Activated CD4-positive, CD25-positive, alpha-beta regulatory T cell treated with anti-CD3 and anti-CD28 coated beads, Interleukin-2, amount 50 U/mL, for 24 hours (primary cell): ENCODE measurements at regions not wholly inside any gene's neighbourhood (a gene's known extent, or its start where the extent isn't known, plus 50 kb on each side); places are given as distances from the start of the nearest gene placed in this dataset.
"Not testable (repeated sequence)": the region's sequence is repeated elsewhere in the genome, so short reads cannot be mapped to it uniquely, and the experiment has no call there.

ENCODE experiments used
- ATAC-seq, 2 donors: fragments of 150-1000 bp; cut with Tn5 transposase; one replicate each; pipeline ENCODE4 v1.10.0; 2021; ENCODE audit warnings: mild to moderate bottlenecking in 1 of 2, moderate library complexity in 1 of 2

DNA sequence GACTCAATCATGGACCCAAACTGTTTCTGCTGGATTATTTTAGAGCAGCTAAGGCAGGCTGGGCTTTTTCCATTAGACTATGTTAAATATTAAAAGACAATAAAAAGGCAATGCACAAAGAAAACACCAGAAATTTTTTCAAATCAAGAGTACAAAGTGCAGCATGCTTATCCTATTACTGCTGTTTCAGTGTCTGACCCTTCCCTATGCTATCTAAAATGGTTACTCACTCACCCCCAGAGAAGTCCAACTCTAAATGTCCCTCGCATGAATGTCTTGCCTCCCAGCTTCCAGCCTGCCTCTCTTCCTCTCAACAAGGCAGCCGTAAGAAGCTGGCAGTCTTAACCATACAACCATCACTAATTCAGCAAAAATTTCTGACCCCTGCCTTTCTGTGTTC, 108.7 kb upstream of the SYT6 start:
- no peak for ATAC-seq

DNA sequence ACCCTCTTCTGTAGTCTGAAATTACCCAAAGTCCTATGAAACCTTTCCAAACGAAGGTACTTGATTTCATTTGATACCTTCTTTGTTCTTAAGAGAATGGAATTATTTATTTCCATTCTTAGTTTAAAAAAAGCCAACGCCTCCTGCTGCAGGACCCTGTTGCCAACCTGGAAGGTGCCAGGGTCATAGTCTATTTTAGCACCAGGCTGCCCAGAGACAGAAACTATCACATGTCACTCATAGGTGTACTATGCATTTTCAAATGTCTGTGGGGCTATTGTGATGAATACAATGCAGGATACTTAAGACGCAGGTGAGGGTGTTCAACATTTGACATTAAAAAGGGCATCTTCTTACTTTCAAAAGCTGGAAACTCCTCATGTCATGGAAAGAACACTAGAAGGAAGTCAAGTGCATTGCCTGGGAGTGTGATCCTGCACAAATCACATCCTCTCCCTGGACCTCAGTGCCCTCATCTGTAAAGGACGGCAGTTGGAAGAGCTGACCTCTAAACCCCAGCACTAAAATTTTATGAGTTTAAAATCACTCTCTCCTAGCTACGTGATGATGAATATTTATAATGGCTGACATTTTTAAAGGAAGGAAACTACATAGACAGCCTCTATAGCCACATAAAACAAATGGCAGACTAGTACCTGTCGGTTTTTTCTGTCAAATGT, 107.3 kb upstream of the SYT6 start:
- ATAC-seq = no peak

DNA sequence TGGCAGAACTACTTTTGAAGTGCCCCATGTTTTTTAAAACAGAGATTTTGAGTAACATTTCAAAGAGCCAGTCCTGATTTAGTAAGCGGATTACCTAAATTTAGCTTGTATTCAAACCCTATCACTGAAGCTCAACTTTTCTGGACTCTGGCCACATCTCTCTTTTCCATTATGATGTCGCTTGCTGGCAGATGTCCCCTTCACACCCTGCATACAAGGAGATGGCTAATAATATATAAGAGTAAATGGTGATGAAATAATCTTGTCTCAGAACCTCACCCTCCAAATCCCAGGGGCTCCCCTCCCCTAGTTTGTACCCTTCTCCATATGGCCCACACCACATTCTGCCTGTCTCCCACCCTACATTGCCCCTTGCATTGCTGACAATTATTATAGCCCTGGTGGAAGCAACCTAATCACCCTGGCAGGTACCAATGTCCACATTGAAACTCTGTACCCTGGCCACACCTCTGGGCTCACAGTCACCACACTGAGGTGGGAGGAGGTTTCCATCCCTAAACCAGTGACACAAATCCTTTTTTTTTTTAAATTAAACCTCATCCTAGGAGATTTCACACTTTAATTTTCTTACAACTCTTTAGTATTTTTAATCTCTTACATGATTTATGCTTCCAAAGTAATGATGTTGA, 106.0 kb upstream of the SYT6 start:
- ATAC-seq = no peak

DNA sequence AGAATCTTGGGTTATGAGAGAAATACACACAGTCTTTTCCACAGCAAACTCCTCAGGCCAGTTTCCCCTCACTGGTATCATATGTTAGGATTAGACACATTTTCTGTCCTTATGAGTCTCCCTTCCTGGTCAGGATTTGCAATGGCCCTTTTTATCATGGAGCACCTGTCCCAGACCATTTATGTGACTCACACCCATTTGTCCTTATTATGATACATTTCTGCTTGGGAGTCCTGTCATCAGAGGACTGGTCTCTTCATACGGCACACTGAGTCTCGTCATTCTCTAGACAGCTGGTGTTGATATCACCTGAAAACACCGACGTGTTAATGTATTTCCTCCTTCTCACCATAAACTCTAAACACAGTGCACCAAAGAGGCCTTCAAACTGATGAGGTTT, 105.0 kb upstream of the SYT6 start:
- ATAC-seq = no peak

- no peak for ATAC-seq
Observed at GRCh38 chr1:114258074-114258473, 104.4 kb upstream of the SYT6 start.

- no peak for ATAC-seq
Observed at GRCh38 chr1:114257554-114257953, 103.9 kb upstream of the SYT6 start.

DNA sequence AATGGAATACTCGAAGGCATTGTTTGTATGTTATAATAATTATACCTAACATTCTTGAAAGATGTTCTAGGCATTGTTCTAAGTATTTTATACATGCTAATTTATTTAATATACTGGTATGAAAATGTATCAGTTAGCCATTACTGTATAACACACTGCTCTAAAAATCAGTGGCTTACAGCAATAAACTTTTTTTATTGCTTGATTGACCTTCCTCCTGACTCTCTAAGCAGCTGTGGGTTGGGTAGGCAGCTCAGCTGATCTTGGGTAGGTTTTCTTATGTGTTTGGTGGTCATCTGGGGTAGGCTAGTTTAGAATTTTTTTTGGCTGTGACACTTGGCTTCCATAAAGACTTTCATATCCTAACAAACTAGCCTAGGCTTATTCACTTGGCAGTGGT, 100.2 kb upstream of the SYT6 start:
- no peak for ATAC-seq

- no peak for ATAC-seq
Observed at GRCh38 chr1:114251573-114251939, 97.9 kb upstream of the SYT6 start.

DNA sequence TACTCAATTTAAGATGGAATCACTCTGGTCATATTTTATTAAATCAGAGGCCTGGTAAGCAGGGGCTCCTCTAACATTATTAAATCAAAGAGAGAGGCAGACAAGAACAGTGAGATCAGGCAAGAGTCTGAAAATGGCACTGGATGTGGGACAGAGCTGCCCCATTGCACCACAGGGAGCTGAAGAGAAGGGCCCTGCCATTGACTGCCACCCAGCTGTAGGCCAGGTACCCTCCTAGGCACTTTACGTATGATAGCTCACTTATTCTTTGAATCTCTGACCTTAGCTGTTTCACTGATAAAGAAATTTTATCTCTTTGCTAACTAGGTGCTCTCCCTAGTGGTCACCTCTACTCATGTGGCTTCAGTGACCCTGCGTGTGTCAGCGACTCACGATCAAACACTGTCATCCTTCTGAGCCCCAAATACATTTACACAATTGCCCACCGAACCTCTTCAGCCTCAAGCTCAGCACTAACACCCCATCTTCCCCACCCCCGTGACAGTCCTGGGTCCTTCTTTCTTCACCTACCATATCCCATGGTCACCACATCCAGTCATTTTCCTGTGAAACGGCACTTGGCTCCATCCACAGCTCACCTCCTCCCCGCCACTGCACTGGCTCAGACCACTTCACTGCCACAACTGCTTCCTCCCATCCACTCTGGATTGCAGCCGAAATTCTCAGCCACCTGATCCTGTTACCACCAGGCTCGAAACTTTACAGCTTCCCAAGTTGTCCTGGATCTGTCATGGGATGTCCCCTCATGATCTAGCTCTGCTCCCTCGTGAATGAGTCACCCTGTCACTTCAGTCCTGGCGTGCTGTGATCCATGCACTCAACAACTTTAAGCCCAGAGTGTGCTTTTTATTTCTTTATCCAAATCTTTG, 97.3 kb upstream of the SYT6 start:
- ATAC-seq = no peak

DNA sequence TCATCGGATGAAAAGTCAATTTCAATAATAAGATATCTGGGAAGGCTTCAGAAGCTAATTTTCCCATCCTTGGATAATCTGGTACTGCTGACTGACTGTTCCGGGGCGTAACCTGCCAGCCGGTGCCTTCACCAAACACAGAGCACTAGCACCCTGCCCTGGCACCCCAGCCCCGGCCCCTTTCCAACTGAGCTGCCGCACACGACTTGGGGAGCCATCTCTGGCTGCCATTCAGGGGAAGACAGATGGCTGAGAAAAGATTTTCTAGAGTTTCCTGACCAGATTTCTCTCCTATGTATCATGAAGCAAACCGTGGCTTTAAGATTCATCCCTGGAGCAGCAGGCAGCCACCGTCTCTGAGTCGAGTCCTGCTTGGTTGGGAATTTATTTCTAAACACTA, 96.0 kb upstream of the SYT6 start:
- ATAC-seq = no peak

DNA sequence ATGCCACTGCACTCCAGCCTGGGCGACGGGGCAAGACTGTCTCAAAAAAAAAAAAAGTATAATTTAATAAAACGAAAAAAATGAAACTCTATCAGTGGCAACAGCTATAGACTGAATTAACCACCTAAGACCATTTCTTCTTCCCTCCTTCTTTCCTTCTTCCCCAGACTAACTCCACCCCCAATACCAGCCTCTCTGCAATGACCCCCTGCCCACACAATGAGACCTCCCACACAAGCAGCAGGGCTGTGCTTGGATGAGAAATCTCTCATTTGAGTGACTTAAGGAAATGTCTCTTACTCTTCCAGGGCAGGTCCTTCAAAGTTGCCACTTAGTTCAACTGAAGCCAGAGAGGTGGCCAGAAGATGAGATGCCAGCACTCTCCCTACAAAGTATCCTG, 94.5 kb upstream of the SYT6 start:
- ATAC-seq = no peak

- ATAC-seq = not testable (repeated sequence)
Observed at GRCh38 chr1:114242531-114243210, 89.0 kb upstream of the SYT6 start.

GRCh38 chr1:114238053-114238452, 84.4 kb upstream of the SYT6 start:
- ATAC-seq = no peak

DNA sequence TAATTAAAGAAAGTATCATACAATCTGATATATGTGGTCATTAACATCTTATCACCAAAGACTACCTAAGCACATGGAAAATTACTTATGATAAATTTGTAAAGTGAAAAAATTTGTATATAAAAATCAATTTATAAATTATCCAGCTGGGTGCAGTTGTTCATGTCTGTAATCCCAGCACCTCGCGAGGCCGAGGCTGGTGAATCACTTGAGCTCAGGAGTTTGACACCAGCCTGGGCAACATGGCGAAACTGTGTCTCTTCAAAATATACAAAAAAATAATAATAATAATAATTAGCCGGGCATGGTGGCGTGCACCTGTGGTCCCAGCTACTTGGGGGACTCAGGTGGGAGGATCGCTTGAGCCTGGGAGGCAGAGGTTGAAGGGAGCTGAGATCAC, 82.8 kb upstream of the SYT6 start:
- ATAC-seq = no peak

GRCh38 chr1:114235960-114236359, 82.3 kb upstream of the SYT6 start:
- ATAC-seq = no peak

DNA sequence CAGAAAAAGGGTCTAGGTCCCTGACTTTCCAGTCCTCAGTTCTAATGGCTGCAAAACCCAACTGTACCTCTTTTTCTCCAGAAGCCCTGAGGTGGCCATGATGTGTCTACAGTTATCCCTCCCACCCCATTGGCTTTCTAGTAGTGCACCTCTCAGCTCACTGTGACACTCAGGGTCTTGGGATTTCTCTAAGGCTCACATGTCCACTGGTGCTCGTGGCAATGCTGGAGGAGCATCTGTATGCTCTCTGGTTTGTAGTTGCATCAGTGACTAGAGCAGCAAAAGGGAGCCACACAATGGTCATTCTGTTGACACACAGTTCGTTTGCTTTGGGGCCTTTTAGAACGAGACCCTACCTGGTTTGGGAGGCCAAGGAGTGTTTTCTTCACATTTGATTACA, 81.6 kb upstream of the SYT6 start:
- no peak for ATAC-seq

- ATAC-seq = no peak
Observed at GRCh38 chr1:114234408-114235124, 80.9 kb upstream of the SYT6 start.

DNA sequence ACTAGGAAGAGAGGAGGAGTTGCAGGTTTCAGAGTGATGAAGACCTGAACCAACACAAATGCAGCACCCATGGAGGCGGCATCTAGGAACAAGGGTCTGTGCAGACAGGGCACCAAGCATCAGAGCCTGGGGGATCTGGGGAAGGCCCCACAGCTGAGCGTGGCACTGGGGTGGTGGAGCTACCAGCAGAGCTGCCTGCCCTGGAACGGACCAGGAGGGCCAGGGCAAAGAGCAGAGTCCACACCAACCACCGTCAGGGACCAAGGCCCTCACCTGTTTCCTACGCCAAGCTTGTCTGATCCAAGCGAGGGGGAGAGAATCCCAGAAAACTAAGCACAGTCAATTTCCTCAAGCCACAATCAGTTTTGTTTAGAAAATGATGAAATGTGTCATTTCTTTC, 79.0 kb upstream of the SYT6 start:
- no peak for ATAC-seq

- ATAC-seq = no peak
Observed at GRCh38 chr1:114231301-114231700, 77.6 kb upstream of the SYT6 start.

- ATAC-seq = no peak
Observed at GRCh38 chr1:114229368-114229767, 75.7 kb upstream of the SYT6 start.

DNA sequence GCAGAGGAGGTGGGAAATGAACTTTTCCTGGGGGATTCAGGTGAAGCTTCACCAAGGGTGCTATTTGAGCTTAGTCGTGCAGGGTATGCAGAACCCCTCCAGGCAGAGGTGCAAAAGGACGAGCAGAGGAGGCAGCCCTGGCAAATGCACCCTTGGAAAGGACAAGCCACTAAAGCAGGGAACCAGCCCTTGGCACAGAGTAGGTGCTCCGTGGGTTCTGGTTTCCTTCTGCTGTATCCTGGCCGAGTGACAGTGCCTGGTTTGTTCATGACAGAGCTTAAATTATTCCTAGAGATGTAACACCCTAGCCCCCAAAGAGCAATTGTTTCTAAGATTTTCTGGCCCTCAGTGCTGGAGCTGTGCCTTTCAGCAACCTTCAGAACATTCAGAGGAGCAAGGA, 73.4 kb upstream of the SYT6 start:
- ATAC-seq = no peak

GRCh38 chr1:114224196-114224907, 70.7 kb upstream of the SYT6 start:
- no peak for ATAC-seq
